Lung (tissue), 11 donors: ENCODE measurements at regions not wholly inside any gene's neighbourhood (a gene's known extent, or its start where the extent isn't known, plus 50 kb on each side); places are given as distances from the start of the nearest gene placed in this dataset.

Experiments
- ATAC-seq: fragments of 200-7000 bp; cut with Tn5 transposase; one replicate; pipeline ENCODE4 v1.9.1; 2020; ENCODE audit warnings: moderate number of reproducible peaks; ENCODE audit not compliant: insufficient read depth, low FRiP score
- DNase-seq, 3 donors: peaks; one replicate each; pipeline ENCODE4 v3.0.0-alpha.2; 2013 to 2017
- H3K27ac ChIP-seq, 2 donors: one replicate each; pipeline ENCODE4 v1.5.1; 2013; ENCODE audit warnings: mild to moderate bottlenecking in 2 of 2, moderate library complexity in 2 of 2, control low read depth in 1 of 2, inconsistent platforms in 1 of 2, low read depth in 1 of 2, low read length in 1 of 2
- H3K27me3 ChIP-seq, 3 donors: one replicate each; pipeline ENCODE4 v1.5.1; 2013; ENCODE audit warnings: low read length in 2 of 3; ENCODE audit not compliant: control insufficient read depth in 3 of 3, insufficient read depth in 3 of 3
- H3K36me3 ChIP-seq, 4 donors: one replicate each; pipeline ENCODE4 v1.5.1; 2013; ENCODE audit warnings: low read length in 4 of 4, mild to moderate bottlenecking in 1 of 4, moderate library complexity in 1 of 4; ENCODE audit not compliant: control insufficient read depth in 4 of 4, insufficient read depth in 4 of 4
- H3K4me1 ChIP-seq, 5 donors: one replicate each; pipeline ENCODE4 v1.5.1; 2013; ENCODE audit warnings: low read length in 5 of 5, mild to moderate bottlenecking in 2 of 5, moderate library complexity in 1 of 5; ENCODE audit not compliant: control insufficient read depth in 5 of 5, insufficient read depth in 5 of 5
- H3K4me3 ChIP-seq: one replicate; pipeline ENCODE4 v1.5.1; 2013; ENCODE audit warnings: mild to moderate bottlenecking, control low read depth, moderate library complexity
- H3K9ac ChIP-seq, 2 donors: one replicate each; pipeline ENCODE4 v1.5.1; 2013; ENCODE audit warnings: low read length in 2 of 2, control low read depth in 1 of 2; ENCODE audit not compliant: insufficient read depth in 1 of 2
- H3K9me3 ChIP-seq, 4 donors: one replicate each; pipeline ENCODE4 v1.5.1; 2013; ENCODE audit warnings: low read length in 3 of 4, mild to moderate bottlenecking in 1 of 4, moderate library complexity in 1 of 4; ENCODE audit not compliant: control insufficient read depth in 4 of 4, insufficient read depth in 3 of 4
- CTCF ChIP-seq: IDR thresholded peaks from 2 replicates; pipeline ENCODE4 v1.5.1; 2012; ENCODE audit warnings: mild to moderate bottlenecking; ENCODE audit errors: control extremely low read depth, extremely low read depth
- WGBS, 2 donors: extraction: QIAGEN DNeasy Blood & Tissue Kit; methylation state at CpG; one replicate each; pipeline ENCODE4 v1.1.7; 2013; 5-methylcytosine and 5-hydroxymethylcytosine counted together
- donor health status: control.
- donor health status: control.
- donor health status: Bipolar disorder and iron deficiency.
- donor health status: healthy.
- donor health status: DM: yes; HTN: yes; CAD: no.

DNA sequence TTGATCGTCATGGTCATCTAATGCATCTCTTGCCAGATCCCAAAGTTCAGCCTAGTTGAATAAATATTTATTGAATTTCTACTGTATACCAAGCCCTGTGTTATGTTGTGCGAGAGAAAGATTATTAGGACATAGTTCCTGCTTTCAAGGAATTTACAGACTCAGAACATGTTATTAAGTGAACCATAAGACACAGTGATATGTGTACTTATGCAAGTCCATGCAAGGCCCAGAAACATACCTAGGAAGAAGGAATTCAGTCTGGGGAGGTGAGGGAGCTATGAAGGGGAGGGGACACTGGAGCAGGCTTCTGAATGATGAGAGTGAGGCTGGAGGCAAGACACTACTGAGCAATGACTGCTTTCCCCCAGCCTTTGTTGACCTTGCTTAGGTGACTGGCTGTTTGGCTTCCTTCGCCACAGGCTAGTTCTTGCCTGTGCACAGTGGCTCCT lies 81.4 kb downstream of the ACAA2 start:
- TF ChIP-seq CTCF, result no peak
- WGBS, 2 donors, result 86% methylated on average over 3 of the region's 3 CpGs
- Histone ChIP-seq H3K36me3 (no peaks in the 10 kb centered on the region), H3K9ac (no peak overlapping the region), H3K4me1 (peaks cover 0 to 32% (median 8%) of the 10 kb centered on the region in 5 donors), H3K27ac (no peak overlapping the region), H3K27me3 (no peaks in the 10 kb centered on the region), H3K9me3 (no peaks in the 10 kb centered on the region), H3K4me3 (no peak overlapping the region)
- ATAC-seq (no peak), DNase-seq (peak in 1 of 3 donors; percentile 33)

- ATAC-seq (no peak), DNase-seq (no peak)
- H3K27me3 ChIP-seq, result no peaks in the 10 kb centered on the region
- H3K9ac ChIP-seq, result no peak overlapping the region
- H3K36me3 ChIP-seq, result no peaks in the 10 kb centered on the region
- 87 to 91% methylated on average over 5 of the region's 5 CpGs for WGBS, 2 donors
- no peak for TF ChIP-seq CTCF
- H3K9me3 ChIP-seq, result no peaks in the 10 kb centered on the region
- H3K4me3 ChIP-seq, result no peak overlapping the region
- H3K4me1 ChIP-seq, result peaks cover 0 to 35% (median 8%) of the 10 kb centered on the region in 5 donors
- H3K27ac ChIP-seq, result no peak overlapping the region
Observed at GRCh38 chr18:49731421-49731841, 81.9 kb downstream of the ACAA2 start.

DNA sequence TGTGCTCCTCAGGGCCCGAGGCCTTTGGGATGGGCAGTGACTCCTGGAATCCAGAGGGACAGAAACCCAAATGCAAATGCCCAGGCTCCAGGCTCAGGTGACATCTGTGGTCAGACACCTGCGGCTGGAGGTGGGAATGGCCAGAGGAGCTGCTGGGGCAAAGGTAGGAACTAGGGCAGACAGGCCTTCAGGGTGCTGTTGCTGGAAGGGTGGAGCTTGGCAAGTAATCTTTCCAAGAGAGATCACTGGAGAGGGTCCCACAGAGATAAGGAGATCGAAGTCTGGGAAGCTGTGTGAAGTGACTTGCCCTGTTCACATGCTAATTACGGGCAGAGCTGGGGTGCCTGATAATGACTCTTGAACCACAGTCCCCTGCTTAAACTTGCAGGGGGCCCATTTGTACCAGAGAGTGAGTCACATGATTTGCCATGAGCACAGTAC lies 82.4 kb downstream of the ACAA2 start:
- DNase-seq (no peak), ATAC-seq (no peak)
- no peak overlapping the region for H3K4me3 ChIP-seq
- H3K27me3 ChIP-seq, result no peaks in the 10 kb centered on the region
- no peaks in the 10 kb centered on the region for H3K9me3 ChIP-seq
- peaks cover 0 to 40% (median 8%) of the 10 kb centered on the region in 5 donors for H3K4me1 ChIP-seq
- TF ChIP-seq CTCF, result no peak
- no peak overlapping the region for H3K27ac ChIP-seq
- H3K36me3 ChIP-seq, result no peaks in the 10 kb centered on the region
- H3K9ac ChIP-seq, result no peak overlapping the region
- WGBS, 2 donors, result 68 to 79% methylated on average over 4 of the region's 4 CpGs

DNA sequence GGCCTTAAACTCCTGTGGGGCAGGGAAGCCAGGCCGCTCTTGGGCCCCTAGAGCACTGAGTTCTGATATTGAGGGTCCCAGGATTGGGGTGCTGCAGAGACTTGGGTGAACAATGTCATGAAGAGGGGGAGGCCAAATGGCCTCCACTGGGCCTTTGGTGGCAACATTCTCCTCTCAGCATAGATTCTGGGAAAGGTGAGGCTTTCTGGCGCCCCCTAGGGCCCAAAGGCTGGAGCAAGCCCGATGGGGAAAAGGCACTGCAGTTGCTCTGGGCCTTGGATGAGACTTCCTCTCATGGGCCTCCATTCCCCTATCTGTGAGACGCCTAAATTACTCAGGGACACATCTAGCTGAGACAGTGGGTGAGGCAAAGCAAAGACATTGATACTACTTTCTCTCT lies 84.8 kb downstream of the ACAA2 start:
- Histone ChIP-seq H3K27ac (no peak overlapping the region), H3K9me3 (no peaks in the 10 kb centered on the region), H3K9ac (no peak overlapping the region), H3K27me3 (no peaks in the 10 kb centered on the region), H3K4me1 (peaks cover 0 to 51% (median 11%) of the 10 kb centered on the region in 5 donors), H3K4me3 (no peak overlapping the region), H3K36me3 (no peaks in the 10 kb centered on the region)
- TF ChIP-seq CTCF, result peak; percentile 21
- ATAC-seq, result no peak
- 47 to 62% methylated on average over 4 of the region's 4 CpGs for WGBS, 2 donors
- peak in 1 of 3 donors; percentile 33 for DNase-seq
